PFSK-1 (cell line): ENCODE measurements at regions not wholly inside any gene's neighbourhood (a gene's known extent, or its start where the extent isn't known, plus 50 kb on each side); places are given as distances from the start of the nearest gene placed in this dataset.

Experiments used
- FOXP2 ChIP-seq: optimal IDR thresholded peaks from 2 replicates; pipeline ENCODE3; 2011; ENCODE audit warnings: borderline replicate concordance, control low read depth, inconsistent platforms; ENCODE audit not compliant: insufficient read depth; ENCODE audit errors: extremely low read length, extremely low read depth
- POLR2AphosphoS5 ChIP-seq: IDR thresholded peaks from 2 replicates; pipeline ENCODE4 v1.6.1; 2012; ENCODE audit warnings: low read depth, mild to moderate bottlenecking, control low read depth, low read length, moderate library complexity
- REST ChIP-seq, 2 experiments: IDR thresholded peaks; 2 replicates each; pipeline versions ENCODE4 v1.6.1 to v1.8.0; 2011 to 2012; ENCODE audit warnings: low read depth in 2 of 2, low read length in 2 of 2, control low read depth in 1 of 2, inconsistent platforms in 1 of 2, mild to moderate bottlenecking in 1 of 2, moderate library complexity in 1 of 2; ENCODE audit not compliant: insufficient read depth in 1 of 2
- SIN3A ChIP-seq: IDR thresholded peaks from 2 replicates; pipeline ENCODE4 v1.6.1; 2012; ENCODE audit warnings: mild to moderate bottlenecking, low read length, moderate library complexity, borderline replicate concordance; ENCODE audit not compliant: insufficient read depth
- TAF1 ChIP-seq: IDR thresholded peaks from 2 replicates; pipeline ENCODE4 v1.6.1; 2012; ENCODE audit warnings: low read length, control low read depth, borderline replicate concordance; ENCODE audit not compliant: insufficient read depth

DNA sequence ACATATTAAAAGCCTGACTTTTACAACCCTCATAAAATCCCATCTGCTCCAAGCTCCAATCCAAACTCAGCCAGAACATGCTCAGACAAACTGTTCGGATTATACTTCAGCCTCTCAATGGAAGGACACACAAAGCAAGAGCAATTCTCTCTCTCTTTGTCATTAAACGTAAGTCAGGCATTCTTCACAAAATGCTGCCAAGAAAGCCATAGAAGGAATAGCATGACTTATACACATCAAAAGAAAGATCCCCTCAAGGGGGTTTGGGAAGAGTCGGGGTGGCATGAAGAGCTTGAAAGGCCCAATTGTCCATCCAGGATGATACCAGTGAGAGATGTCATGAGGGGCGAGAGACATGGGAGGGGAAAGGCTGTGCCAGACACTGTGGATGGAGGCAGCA, 268.9 kb downstream of the PREX1 start:
- TF ChIP-seq POLR2AphosphoS5 = no peak
- TF ChIP-seq REST (IDR thresholded peaks at IDR 0.05; ENCODE audit: insufficient read depth in 1 of 2, low read depth in 2 of 2, low read length in 2 of 2) = no peak
- no peak for TF ChIP-seq SIN3A
- TF ChIP-seq TAF1 = no peak
- TF ChIP-seq FOXP2 = no peak
